ENCODE measurements at regions not wholly inside any gene's neighbourhood (a gene's known extent, or its start where the extent isn't known, plus 50 kb on each side); places are given as distances from the start of the nearest gene placed in this dataset.

GRCh38 chr2:128734521-128735295 lies 416.0 kb upstream of the HS6ST1 start:
- Histone ChIP-seq H3K27me3 (no peaks in the 10 kb centered on the region), H3K4me3 (no peak overlapping the region), H3K27ac (no peak overlapping the region), H3K36me3 (ENCODE audit: low read depth, missing control alignments) (no peaks in the 10 kb centered on the region), H3K4me1 (peaks cover 9% of the 10 kb centered on the region), H3K9me3 (no peaks in the 10 kb centered on the region)
- no peak for DNase-seq
- 53 to 59% methylated on average over 21 to 37 of the region's 37 CpGs for WGBS, 2 donors
- intact Hi-C loops (cut with DNase I; ENCODE audit: low total_unique reads) = loop anchor here (10.0 kb wide), 1 partner anchor 410 kb away; no protein-coding TSS in a partner anchor
- no peak for TF ChIP-seq POLR2A (IDR thresholded peaks at IDR 0.05)
- no peak for TF ChIP-seq CTCF (IDR thresholded peaks at IDR 0.05)

- Histone ChIP-seq H3K9me3 (no peaks in the 10 kb centered on the region), H3K4me3 (no peak overlapping the region), H3K27ac (no peak overlapping the region), H3K4me1 (peaks cover 9% of the 10 kb centered on the region), H3K36me3 (ENCODE audit: low read depth, missing control alignments) (no peaks in the 10 kb centered on the region), H3K27me3 (no peaks in the 10 kb centered on the region)
- DNase-seq = no peak
- intact Hi-C loops (cut with DNase I; ENCODE audit: low total_unique reads) = loop anchor here (10.0 kb wide), 1 partner anchor 411 kb away; no protein-coding TSS in a partner anchor
- 69 to 71% methylated on average over 25 to 26 of the region's 26 CpGs for WGBS, 2 donors
- TF ChIP-seq CTCF (IDR thresholded peaks at IDR 0.05) = no peak
- TF ChIP-seq POLR2A (IDR thresholded peaks at IDR 0.05) = no peak
Measured at GRCh38 chr2:128735296-128735960, 416.8 kb upstream of the HS6ST1 start.

GRCh38 chr2:128736046-128736688 lies 417.5 kb upstream of the HS6ST1 start:
- DNase-seq = no peak
- H3K36me3 ChIP-seq (ENCODE audit: low read depth, missing control alignments) = no peaks in the 10 kb centered on the region
- TF ChIP-seq CTCF (IDR thresholded peaks at IDR 0.05) = no peak
- no peak for TF ChIP-seq POLR2A (IDR thresholded peaks at IDR 0.05)
- H3K27me3 ChIP-seq = no peaks in the 10 kb centered on the region
- H3K4me1 ChIP-seq = peaks cover 9% of the 10 kb centered on the region
- H3K4me3 ChIP-seq = peak overlapping the region in 1 of 2 donors; percentile 60
- WGBS, 2 donors = 36 to 46% methylated on average over 10 to 16 of the region's 16 CpGs
- H3K27ac ChIP-seq = no peak overlapping the region
- intact Hi-C loops (cut with DNase I; ENCODE audit: low total_unique reads) = loop anchor here (10.0 kb wide), 1 partner anchor 411 kb away; no protein-coding TSS in a partner anchor
- H3K9me3 ChIP-seq = no peaks in the 10 kb centered on the region

- peak overlapping the region; percentile 37 to 60 for H3K4me3 ChIP-seq
- 36 to 53% methylated on average over 23 to 58 of the region's 71 CpGs for WGBS, 2 donors
- intact Hi-C loops (cut with DNase I; ENCODE audit: low total_unique reads) = loop anchor here (10.0 kb wide), 1 partner anchor 412 kb away; no protein-coding TSS in a partner anchor
- H3K36me3 ChIP-seq (ENCODE audit: low read depth, missing control alignments) = no peaks in the 10 kb centered on the region
- no peaks in the 10 kb centered on the region for H3K9me3 ChIP-seq
- H3K4me1 ChIP-seq = peaks cover 9% of the 10 kb centered on the region
- no peak for TF ChIP-seq POLR2A (IDR thresholded peaks at IDR 0.05)
- peak; percentile 88 to 99 (median 94) for TF ChIP-seq CTCF (IDR thresholded peaks at IDR 0.05)
- DNase-seq = peak; percentile 90
- no peaks in the 10 kb centered on the region for H3K27me3 ChIP-seq
- no peak overlapping the region for H3K27ac ChIP-seq
Measured at GRCh38 chr2:128736689-128737545, 418.2 kb upstream of the HS6ST1 start.

Measured in testis (tissue), 2 donors.